Stimulated activated CD8-positive, alpha-beta memory T cell treated with anti-CD3 and anti-CD28 coated beads, Interleukin-4, amount 100 ng/mL, for 24 hours (primary cell): ENCODE measurements at regions not wholly inside any gene's neighbourhood (a gene's known extent, or its start where the extent isn't known, plus 50 kb on each side); places are given as distances from the start of the nearest gene placed in this dataset.

Source experiments
- DNase-seq: peaks from one replicate; pipeline ENCODE4 v3.0.0-alpha.2; 2020; ENCODE audit warnings: low read depth

- DNase-seq = no peak
Measured at GRCh38 chr20:52779125-52779524, 193.0 kb upstream of the TSHZ2 start.

GRCh38 chr20:52777171-52777570 is 195.0 kb upstream of the TSHZ2 start:
- DNase-seq = no peak

GRCh38 chr20:52775786-52776185 is 196.4 kb upstream of the TSHZ2 start:
- no peak for DNase-seq

GRCh38 chr20:52768694-52769093 is 203.5 kb upstream of the TSHZ2 start:
- no peak for DNase-seq

DNA sequence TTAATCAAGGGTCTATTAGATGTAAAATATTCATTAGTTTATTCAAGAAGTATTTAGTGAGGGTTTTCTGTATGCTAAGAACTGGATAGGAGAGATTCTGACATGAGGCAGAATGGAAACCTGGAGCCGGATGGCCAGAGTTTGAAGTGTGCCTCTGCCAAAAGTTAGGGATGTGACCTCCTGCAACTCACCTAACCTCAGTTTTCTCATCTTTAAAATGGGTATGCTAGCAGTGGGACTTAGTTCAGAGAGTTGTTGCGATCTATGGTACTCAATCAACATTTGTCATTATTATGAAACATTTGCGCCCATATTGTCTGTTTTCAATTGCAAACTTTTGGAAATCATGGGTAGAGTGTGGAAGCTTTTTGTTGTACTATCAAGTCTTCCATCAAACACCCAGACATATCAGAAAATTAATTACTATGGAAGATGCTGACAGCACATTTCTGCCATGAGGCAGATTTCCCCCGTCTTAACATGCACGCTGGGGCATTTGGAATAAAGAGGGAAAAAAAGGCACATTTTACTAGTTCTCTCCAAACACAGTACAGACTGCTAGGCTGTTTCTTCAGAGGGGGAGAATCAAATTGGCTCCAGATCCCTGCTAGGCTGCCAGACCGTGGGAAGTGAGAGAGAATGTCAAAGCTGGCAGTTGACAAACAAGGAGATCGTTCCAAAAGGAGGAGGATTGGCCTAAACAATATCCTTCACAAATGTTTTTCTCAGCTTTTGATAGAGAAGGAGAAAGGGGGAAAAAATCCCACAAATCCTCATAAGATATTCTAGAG is 205.3 kb upstream of the TSHZ2 start:
- DNase-seq = no peak

DNA sequence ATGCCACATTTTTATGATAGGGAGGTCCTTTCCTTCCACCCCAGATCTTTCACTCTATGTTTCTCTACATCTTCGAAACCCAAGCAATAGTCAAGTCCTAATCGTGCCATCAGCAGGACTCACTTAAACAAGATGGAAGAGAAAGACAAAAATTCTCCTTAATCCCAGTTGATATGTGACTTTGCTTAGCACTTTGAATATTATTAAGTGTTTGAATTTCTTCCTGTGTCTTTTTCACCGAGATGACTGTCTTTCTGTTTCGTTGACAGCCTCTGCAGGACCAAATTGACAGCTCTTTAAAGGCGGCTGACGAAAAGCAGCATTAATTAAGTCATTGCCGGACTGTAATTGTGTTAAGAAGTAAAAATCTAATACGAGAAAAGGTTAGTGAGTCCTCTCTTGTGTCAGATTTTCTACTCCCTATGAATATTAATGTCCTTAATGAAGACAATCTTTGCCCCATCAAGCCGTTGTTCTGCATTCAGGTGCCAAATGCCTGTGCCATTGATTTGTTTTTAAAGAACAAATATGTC is 208.8 kb upstream of the TSHZ2 start:
- DNase-seq = no peak

DNA sequence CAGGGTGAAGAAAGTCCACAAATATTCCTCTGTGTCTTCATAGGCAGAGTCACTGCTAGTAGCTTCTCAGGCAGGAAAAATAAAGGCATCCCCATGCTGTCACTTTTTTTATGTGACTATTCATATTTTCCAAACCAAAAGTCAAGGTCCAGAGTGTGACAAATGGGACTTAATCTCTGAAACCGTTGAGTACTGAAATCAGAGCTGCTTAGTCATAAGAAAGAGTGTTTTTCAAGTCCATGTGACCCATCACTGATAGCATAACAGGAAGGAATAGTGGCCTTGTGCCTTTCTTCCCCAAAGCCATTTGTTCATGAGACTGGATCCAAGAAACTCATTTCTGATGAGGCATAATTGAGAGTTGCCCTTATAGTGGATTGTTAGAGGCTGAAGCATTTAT is 210.3 kb upstream of the TSHZ2 start:
- DNase-seq = no peak

DNA sequence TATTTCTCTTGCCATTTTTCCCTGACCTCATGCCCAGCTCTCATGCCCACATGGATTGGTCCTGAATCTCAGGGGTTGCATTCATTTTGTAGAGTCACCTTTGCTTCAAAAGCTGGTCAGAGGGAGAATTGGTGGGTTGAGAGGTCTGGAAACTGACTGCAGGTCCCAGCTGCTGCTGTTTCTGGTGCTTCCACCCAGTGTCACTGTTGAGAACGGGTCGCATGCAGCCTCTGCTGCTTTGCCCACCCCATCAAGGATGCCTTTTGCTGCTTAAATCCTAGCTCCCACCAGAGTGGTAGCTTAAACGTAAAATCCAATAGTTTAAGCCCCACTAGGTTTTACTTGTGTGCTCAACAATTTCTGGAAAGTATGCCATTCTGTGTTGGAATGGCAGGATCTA is 211.4 kb upstream of the TSHZ2 start:
- no peak for DNase-seq

DNA sequence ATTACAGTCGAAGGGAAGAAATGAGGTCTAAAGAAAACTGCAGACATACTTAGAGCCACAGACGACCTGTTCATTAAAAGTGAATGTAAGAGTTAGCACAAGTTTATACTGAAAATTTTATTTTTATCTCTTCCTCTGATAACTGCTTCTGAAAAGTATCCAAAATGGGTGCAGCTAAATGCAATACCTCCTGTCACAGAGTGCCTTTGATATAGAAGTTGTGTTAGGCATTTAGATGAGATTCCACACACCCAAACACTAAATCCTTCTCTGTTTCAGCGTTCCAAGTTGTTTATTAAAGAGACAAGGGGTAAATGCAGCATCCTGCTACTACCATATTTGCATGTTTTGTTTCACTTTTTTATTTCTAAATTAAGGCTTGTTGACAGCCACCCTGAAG is 214.7 kb upstream of the TSHZ2 start:
- no peak for DNase-seq

DNA sequence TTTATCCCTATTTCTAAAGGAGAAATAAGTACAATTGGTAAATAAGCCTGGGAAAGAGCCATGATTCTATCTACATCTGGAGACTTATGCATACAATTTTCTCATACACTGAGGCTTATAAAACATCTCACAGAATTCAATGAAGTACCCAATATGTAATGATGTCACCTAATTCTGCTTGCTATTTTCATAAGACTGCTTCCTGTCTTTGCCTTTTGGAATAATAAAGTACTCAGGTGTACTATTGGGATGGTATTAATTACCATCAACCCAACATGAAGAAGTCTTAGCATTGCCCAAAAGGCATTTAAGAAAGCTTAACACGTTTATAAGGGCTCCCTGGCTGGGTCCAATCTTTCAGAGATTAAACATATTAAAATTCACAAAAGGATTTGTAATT is 216.4 kb upstream of the TSHZ2 start:
- no peak for DNase-seq

DNA sequence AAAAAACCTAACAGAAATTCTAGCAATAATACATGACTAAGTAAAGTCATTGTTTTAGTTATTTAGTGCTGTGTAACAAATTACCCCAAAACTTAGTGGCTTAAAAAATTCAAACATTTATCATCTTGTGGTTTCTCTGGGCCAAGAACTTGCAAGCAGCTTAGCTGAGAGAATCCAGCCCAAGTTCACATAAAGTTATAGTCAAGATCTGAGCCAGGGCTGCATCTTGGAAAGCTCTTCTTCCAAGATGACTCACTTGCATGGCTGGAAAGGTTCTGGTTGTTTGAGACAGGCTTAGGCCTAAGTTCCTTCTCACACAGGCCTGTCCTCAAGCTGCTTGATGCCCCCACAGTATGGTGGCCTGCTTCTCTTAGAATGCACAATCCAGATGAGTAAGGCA is 217.8 kb upstream of the TSHZ2 start:
- DNase-seq = no peak

GRCh38 chr20:52752023-52752422 is 220.1 kb upstream of the TSHZ2 start:
- no peak for DNase-seq

DNA sequence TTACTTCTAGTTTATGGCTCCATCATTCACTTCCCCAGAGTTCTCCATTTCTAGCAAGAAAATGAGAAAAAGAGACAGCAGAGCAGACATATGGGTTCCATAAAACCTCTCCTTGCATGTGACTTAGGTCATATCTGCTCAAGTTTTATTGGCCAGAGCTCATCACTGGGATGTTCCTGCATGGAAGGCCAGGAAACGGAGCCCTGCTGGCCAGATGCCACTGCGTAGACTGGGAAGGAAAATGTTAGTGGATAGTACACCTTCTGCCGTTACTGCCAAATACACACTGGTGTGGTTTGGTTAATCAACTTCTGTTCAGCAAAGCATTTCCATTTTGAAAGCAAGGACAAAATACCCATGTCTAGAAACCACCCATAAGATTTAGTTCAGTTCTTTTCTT is 220.6 kb upstream of the TSHZ2 start:
- DNase-seq = no peak

DNA sequence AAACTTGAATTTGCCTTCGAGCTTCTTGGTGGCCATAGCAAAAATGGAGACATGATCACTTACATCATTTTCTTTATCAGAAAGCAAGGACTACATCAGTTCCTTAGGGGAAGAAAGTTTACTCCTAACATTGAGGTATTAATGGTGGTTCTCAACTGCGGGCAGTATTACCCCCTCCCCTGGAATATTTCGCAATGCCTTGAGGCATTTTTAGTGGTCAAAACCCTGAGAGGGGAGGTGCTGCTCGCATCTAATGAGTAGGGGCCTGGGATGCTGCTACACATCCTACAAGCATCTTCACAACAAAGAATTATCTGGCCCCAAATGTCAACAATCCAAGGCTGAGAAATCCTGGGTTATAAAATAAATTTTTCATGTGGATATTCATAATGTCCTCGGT is 222.2 kb upstream of the TSHZ2 start:
- no peak for DNase-seq

- DNase-seq = no peak
Measured at GRCh38 chr20:52748990-52749389, 223.2 kb upstream of the TSHZ2 start.

DNA sequence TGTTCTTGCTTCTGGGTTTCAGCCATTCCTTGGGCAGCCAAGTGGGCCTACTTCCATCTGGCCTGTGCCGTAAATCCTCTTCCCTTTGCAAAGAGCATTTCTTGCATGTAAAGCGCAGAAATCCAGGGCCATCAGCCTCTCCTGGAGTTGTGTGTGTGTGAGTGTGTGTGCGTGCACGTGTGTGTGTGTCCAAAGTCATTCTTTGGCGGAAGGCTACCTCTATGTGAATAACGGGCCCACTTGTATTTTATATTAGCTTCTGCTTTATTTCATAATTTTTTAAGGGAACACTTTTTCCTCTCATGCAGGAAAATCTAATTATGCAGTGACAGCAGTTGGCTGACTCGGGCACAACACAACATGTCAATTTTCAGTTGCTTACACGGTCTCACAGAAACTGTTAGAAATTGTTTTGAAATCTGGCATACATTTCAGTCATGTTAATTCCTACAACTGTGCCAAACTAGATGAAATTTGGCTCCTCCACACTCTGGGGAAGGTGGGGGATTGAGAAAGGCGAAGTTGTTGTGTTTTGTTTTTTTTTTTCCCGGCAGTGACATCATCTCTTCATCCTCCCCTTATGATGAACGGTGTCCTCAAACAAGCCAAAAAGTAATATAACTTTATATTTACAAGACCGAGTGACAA is 223.7 kb upstream of the TSHZ2 start:
- no peak for DNase-seq

DNA sequence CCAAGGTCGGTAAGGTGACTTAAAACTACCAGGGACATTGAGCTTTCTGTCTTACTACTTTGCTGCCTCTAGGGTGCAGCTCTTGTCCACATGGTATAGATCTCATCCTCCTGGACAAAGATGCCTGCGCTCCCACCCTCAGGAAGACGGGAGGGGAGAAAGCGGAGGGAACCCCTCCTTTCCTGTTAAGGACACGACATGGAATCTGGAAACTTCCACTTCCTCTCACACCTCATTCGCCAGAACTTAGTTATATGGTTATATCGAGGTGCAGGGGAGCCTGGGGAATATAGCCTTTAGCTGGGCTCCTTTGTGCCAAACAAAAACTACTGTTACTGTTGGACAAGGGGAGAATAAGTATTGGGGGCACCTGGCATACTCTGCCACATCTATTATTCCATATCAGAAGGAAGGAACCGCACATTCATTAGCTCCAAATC is 224.3 kb upstream of the TSHZ2 start:
- no peak for DNase-seq

- no peak for DNase-seq
Measured at GRCh38 chr20:52746770-52747169, 225.4 kb upstream of the TSHZ2 start.

DNA sequence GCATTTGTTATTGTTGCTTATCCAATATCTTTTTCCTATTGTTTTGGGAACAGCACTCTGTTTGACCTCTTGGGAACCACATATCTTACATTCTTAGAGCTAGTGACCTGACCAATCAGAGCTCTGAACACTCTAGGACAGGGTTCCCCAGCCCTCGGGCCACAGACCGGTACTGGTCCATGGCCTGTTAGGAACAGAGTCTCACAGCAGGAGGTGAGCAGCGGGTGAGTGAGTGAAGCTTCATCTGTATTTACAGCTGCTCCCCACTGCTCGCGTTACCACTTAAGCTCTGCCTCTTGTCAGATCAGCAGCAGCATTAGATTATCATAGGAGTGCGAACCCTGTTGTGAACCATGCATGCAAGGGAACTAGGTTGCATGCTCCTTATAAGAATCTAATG is 226.0 kb upstream of the TSHZ2 start:
- no peak for DNase-seq

DNA sequence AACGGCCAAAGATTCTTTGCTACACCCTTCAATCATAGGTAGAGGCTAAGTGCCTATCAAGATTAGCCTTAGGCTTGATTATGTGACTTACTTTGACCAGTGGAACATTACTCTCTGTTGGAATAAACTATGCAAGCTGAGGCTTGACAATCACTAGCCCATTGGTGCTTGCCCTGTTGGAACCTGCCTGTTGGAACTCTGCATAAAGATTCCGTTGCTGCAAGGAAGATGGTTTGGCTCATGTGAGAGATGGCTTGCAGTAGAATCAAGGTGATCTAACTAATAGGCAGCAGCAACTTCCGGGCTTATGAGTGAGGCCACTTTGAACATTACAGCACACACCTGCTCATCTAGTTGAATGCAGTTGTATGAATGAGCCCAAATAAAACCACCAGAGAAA is 227.7 kb upstream of the TSHZ2 start:
- DNase-seq = no peak

- no peak for DNase-seq
Measured at GRCh38 chr20:52738081-52738480, 234.1 kb upstream of the TSHZ2 start.

GRCh38 chr20:52736507-52736906 is 235.7 kb upstream of the TSHZ2 start:
- DNase-seq = no peak

- DNase-seq = no peak
Measured at GRCh38 chr20:52731093-52731492, 241.1 kb upstream of the TSHZ2 start.
